PC-9 (cell line): ENCODE measurements at regions not wholly inside any gene's neighbourhood (a gene's known extent, or its start where the extent isn't known, plus 50 kb on each side); places are given as distances from the start of the nearest gene placed in this dataset.

Source experiments
- EZH2 ChIP-seq: fragments of 200-600 bp; sonication (generic); IDR thresholded peaks from 2 replicates; pipeline ENCODE4 v1.8.0; 2017; ENCODE audit warnings: antibody characterized with exemption, low read depth
- TF ChIP-seq, protein P1 (sequence below): fragments of 200-600 bp; sonication (generic); conservative IDR thresholded peaks from 2 replicates; pipeline ENCODE4 v1.6.1; 2017; ENCODE audit warnings: mixed run types, antibody characterized with exemption, mild to moderate bottlenecking, moderate library complexity

DNA sequence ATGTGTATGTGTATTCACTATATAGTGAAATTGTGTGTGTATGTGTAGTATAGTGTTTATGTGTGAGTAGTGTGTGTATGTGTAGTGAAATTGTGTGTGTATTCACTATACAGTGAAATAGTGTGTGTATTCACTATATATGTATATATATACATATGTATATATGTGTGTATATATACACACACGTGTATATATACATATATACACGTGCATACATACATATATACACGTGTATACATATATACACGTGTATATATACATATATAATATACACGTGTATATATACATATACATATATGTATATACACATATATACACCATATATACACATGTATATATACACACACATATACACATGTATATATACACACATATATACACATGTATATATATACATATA, 403.6 kb upstream of the TUSC1 start:
- no peak for TF ChIP-seq EZH2
- TF ChIP-seq, protein P1, sequence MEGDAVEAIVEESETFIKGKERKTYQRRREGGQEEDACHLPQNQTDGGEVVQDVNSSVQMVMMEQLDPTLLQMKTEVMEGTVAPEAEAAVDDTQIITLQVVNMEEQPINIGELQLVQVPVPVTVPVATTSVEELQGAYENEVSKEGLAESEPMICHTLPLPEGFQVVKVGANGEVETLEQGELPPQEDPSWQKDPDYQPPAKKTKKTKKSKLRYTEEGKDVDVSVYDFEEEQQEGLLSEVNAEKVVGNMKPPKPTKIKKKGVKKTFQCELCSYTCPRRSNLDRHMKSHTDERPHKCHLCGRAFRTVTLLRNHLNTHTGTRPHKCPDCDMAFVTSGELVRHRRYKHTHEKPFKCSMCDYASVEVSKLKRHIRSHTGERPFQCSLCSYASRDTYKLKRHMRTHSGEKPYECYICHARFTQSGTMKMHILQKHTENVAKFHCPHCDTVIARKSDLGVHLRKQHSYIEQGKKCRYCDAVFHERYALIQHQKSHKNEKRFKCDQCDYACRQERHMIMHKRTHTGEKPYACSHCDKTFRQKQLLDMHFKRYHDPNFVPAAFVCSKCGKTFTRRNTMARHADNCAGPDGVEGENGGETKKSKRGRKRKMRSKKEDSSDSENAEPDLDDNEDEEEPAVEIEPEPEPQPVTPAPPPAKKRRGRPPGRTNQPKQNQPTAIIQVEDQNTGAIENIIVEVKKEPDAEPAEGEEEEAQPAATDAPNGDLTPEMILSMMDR, result no peak
